CD4-positive, alpha-beta T cell treated with Interleukin-15 for 4 hours (primary cell): ENCODE measurements at regions not wholly inside any gene's neighbourhood (a gene's known extent, or its start where the extent isn't known, plus 50 kb on each side); places are given as distances from the start of the nearest gene placed in this dataset.

Experiments
- DNase-seq: peaks from one replicate; pipeline ENCODE4 v3.0.0-alpha.2; 2020; ENCODE audit warnings: low spot score

DNA sequence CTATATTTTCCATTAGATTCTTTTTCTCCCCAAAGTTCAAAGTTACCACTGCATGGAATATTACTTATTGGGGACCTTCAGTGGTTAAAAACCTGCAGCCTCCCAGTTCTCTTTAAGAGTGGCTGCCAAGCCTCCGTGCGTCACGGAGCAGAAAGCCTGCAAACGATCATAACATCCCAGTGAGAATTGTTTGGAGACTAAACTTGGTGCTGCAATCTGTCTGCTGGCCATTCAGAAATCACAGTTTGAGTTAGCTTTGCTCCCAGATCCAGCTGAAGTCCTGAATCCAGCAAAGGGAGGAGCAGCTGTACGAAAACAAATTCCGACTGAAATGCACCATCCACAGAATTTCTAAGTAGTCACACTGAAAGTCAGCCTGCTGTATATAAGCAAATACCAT is 213.5 kb upstream of the PDE10A start:
- DNase-seq, result no peak

DNA sequence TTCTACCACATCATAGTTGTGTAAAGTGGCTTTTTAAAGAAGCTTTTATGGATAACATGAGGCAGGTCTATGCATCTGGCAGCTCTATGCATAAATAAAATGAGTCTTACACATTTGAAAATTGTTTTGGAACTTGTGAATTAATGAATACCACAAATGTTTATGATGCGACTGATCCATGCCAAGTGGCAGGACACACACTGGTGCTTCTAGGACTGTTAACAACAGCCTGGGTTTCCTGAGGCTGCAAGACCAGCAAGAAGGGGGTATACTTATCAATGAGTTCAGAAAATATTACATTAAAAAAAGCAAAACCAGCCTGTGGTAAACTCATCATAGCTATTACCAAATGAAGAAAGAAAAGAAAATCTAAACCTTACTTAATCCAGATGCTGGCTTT is 212.9 kb upstream of the PDE10A start:
- DNase-seq, result no peak

DNA sequence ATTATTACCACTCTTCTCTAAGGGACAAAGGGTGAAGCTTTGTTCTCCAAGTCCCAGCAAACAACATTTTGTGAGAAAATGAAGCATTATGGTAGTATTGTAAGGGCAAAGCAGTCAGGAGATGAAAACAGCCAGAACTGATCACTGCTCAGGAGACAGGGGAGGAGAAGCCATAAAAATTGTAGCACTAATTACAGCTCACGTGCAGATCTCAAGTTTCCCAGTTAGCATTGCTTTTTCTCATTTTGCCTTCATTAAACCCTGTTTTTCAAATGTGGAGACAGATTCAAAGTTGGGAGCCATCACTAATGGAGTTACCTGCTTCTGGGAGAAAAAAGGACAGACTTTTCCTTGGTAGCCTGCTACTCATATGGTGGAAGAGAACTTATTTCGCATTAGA is 210.9 kb upstream of the PDE10A start:
- DNase-seq, result no peak

DNA sequence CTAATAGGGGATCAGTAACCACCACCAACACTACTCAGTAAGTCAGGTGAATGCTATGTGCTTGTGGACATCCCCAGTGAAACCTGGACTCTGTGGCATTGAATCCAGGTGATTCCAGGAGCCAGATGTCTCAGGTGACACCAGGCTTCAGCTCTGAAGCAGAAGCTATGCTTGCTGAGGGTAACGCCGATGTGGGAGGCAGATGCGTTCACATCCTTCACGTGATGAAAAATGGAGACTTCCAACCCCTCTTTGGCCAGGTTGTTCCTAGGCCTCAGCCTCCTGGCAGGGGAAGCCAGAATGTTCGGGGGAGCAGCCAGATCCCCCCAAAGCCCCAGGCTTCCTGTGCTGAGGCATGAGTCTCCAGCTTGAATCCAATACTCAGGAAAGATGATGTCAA is 209.8 kb upstream of the PDE10A start:
- no peak for DNase-seq

DNA sequence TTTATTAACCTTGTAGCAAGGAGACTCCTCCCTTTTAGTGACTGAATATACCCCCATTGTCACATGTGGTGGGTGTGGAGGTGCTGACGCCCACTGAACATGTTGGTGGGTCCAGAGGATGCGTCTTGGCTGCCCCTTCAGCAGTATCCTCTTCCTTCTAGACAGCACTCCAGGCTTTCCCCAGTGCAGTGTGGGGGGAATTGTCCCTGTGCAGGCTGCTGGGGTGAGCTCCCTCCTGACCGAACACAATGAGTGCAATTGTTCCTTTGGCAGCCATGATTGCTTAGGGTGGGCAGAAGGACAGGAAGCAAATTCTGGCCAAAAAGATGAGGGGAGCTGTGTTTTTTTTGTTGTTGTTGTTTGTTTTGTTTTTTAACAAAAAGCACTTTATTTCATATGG is 209.3 kb upstream of the PDE10A start:
- no peak for DNase-seq

DNA sequence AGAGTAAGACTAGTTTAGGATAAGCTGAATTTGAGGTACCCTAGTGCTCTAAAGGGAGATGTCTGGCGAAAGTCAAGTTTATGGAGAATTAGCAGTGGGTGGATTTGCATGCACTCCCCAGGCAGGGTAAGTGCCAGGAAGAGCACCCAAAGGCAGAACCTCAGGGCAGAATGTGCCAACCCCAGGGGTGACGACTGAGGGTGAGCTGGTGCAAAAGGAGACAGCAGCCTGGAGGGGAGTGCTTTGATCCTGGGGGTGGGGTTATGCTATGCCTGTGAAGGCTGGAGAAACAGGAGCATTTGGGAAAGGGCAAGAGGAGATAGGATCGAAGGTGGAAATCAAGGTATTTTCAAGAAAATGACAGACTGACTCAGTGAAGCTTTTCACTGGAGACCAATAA is 208.5 kb upstream of the PDE10A start:
- no peak for DNase-seq

DNA sequence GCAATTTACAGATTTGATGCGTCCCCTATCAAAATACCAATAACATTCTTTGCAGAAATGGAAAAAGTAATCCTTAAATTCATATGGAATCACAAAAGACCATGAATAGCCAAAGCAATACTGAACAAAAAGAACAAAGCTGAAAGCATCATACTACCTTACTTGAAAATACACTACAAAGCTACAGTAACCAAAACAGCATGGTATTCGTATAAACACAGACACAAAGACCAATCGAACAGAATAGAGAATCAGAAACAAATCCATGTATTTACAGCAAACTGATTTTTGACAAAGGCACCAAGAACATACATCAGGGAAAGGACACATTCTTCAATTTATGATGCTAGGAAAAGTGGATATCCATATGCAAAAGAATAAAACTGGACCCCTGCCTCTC is 206.5 kb upstream of the PDE10A start:
- no peak for DNase-seq

- DNase-seq, result no peak
Observed at GRCh38 chr6:165864925-165865324, 201.9 kb upstream of the PDE10A start.

- no peak for DNase-seq
Observed at GRCh38 chr6:165864218-165864617, 201.2 kb upstream of the PDE10A start.

DNA sequence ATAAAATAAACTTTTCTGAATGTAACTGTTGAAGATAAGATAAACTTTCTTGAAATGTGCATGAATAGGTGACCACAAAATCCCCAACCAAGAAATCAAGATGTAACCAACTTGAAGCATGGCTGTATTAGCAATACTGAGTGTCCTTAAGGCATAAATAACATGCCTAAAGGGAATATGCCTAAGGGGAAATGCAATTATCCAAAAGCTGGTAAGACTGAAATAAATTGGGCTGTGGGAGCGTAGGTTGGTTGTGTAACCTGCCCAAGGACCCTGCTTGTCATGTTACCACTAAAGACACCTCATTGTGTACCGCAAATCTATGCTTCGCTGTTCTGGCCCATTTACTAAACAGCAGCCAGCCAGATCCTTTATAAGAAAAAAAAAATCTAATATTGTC is 200.8 kb upstream of the PDE10A start:
- DNase-seq, result no peak

DNA sequence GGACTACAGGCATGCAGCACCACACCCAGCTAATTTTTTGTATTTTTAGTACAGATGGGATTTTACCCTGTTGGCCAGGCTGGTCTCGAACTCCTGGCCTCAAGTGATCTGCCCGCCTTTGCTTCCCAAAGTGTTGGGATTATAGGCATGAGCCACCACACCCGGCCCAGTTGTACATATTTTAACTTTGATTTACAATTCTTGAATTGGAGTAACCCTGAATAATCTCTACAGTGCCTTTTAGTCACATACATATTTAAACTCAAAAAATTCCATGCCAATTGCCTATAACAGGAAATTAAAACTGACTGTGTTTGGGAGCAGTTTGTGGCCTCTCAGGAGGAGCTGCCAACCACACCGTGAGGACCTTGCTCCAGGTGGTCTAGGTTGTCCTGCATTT is 199.8 kb upstream of the PDE10A start:
- DNase-seq, result no peak

DNA sequence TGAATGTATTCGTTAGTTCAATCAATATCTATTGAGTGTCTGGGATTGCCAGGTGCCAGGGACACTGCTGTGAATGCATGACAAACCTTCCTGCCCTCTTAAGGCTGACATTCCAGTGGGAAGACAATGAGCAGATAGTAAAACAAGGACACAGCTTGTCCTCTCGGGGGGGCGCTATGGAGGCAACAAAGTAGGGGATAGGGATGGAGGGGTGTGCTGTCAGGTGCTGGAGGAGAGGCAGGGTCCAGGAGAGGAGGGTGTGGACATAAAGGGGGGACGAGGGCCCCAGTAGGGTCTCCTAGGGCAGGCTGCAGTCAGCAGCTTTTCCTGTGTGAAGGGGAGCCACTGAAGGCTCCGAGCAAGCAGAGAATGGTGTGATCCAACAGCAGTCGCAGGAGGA is 198.2 kb upstream of the PDE10A start:
- no peak for DNase-seq

- no peak for DNase-seq
Observed at GRCh38 chr6:165858586-165858985, 195.5 kb upstream of the PDE10A start.

GRCh38 chr6:165855856-165856255 is 192.8 kb upstream of the PDE10A start:
- no peak for DNase-seq

- DNase-seq, result no peak
Observed at GRCh38 chr6:165854863-165855593, 192.0 kb upstream of the PDE10A start.

GRCh38 chr6:165854061-165854862 is 191.2 kb upstream of the PDE10A start:
- no peak for DNase-seq

DNA sequence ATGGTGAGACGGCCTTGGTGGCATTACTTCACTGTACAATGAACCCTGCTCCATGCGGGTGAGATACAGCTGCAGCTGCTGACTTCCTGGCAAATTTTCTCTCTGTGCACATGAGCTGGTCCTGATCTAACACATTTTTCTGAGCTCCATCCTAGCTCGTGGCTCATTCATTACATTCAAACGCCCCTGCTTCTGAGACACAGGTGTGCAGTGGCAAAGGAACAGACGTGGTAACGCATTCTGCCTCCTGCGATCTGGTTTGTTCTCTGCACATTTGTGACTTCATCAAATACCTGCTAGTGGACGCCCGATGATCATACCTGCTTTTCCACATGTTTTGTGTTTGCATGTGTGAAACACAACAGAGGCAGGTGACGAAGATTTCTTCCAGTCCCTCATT is 189.6 kb upstream of the PDE10A start:
- DNase-seq, result no peak

DNA sequence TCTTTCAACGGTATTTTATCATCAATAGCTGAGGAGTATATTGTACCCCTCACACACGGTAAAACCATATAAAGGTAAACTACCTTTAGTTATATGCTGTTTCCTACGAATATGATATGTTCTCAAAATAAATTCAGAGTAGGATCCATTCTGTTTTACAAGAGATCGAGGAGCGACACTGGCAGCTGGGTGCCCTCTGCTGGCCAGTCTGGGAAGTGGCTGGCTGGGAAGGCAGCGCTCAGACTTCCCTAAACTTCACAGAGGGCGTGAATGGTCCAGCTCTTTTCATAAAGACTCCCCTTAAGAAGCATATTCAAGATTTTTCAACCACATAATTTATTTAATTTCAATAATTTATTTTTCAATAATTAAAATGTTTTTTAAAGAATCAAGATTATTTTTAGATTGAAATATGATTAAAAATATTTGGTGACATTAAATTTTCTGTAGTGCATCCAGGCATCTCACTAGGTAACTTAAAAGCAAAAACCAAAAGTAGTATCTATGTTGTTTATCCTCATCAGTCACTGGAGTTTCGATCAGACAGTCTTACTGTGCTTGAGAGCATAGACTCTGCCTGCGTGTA is 187.5 kb upstream of the PDE10A start:
- peak; percentile 50 for DNase-seq

- DNase-seq, result no peak
Observed at GRCh38 chr6:165849534-165850430, 186.7 kb upstream of the PDE10A start.

- no peak for DNase-seq
Observed at GRCh38 chr6:165848086-165848426, 185.0 kb upstream of the PDE10A start.

DNA sequence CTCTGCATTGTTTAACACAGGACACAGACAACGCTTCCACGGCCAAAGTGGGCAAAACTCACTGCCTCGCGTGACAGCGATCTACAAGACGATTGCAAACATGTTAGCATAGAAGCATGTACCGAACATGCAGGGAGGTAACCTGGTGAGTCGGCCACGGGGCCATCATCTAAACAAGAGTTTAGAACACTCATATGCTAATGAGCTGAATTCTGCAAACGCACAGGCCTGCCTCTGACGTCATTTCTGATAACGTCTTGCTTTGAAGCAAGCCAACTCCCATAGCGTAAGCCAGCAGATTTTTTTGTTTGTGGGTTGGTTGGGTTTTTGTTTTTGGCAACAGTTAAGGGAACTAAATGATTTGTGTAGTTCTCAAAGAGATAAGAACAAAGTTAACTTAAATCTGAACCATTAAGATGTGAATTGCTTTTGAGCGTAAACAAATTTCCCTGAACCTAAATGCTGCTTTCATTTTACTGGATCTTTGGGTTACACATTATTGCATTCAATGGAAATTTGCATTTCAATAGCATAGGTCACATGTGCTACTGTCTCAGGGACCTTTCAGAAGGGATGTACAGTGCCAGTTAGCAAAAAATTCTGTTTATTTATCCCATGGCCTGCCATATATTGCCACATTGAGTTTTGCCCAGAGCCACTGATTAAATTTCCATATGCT is 184.5 kb upstream of the PDE10A start:
- no peak for DNase-seq
